GM21529 (cell line): ENCODE measurements at regions not wholly inside any gene's neighbourhood (a gene's known extent, or its start where the extent isn't known, plus 50 kb on each side); places are given as distances from the start of the nearest gene placed in this dataset.

Source experiments
- ATAC-seq: cut with Tn5 transposase; IDR thresholded peaks from one replicate; pipeline ENCODE4 v1.9.1; 2021; ENCODE audit not compliant: unreplicated experiment

- no peak for ATAC-seq
Observed at GRCh38 chr4:180698550-180699195, 1544.5 kb upstream of the TENM3 start.

- ATAC-seq: no peak
Observed at GRCh38 chr4:180706766-180707165, 1536.4 kb upstream of the TENM3 start.

GRCh38 chr4:180710628-180711337 is 1532.4 kb upstream of the TENM3 start:
- ATAC-seq: no peak

- ATAC-seq: no peak
Observed at GRCh38 chr4:180717451-180718033, 1525.7 kb upstream of the TENM3 start.

GRCh38 chr4:180721356-180721755 is 1521.8 kb upstream of the TENM3 start:
- no peak for ATAC-seq

- no peak for ATAC-seq
Observed at GRCh38 chr4:180726611-180727010, 1516.6 kb upstream of the TENM3 start.

- no peak for ATAC-seq
Observed at GRCh38 chr4:180727478-180727877, 1515.7 kb upstream of the TENM3 start.

- no peak for ATAC-seq
Observed at GRCh38 chr4:180734753-180735432, 1508.3 kb upstream of the TENM3 start.

GRCh38 chr4:180741703-180742102 is 1501.5 kb upstream of the TENM3 start:
- no peak for ATAC-seq

GRCh38 chr4:180745019-180745418 is 1498.2 kb upstream of the TENM3 start:
- ATAC-seq: no peak

- ATAC-seq: no peak
Observed at GRCh38 chr4:180751009-180751408, 1492.2 kb upstream of the TENM3 start.

- ATAC-seq: no peak
Observed at GRCh38 chr4:180757927-180758326, 1485.3 kb upstream of the TENM3 start.

- no peak for ATAC-seq
Observed at GRCh38 chr4:180766045-180766444, 1477.2 kb upstream of the TENM3 start.

- no peak for ATAC-seq
Observed at GRCh38 chr4:180766944-180767729, 1476.1 kb upstream of the TENM3 start.

- ATAC-seq: no peak
Observed at GRCh38 chr4:180768610-180769009, 1474.6 kb upstream of the TENM3 start.

GRCh38 chr4:180769791-180770190 is 1473.4 kb upstream of the TENM3 start:
- ATAC-seq: no peak

GRCh38 chr4:180770265-180770664 is 1472.9 kb upstream of the TENM3 start:
- ATAC-seq: no peak

- no peak for ATAC-seq
Observed at GRCh38 chr4:180784940-180785339, 1458.3 kb upstream of the TENM3 start.

GRCh38 chr4:180788729-180789128 is 1454.5 kb upstream of the TENM3 start:
- no peak for ATAC-seq

- no peak for ATAC-seq
Observed at GRCh38 chr4:180789929-180790328, 1453.3 kb upstream of the TENM3 start.

- ATAC-seq: no peak
Observed at GRCh38 chr4:180790471-180790870, 1452.7 kb upstream of the TENM3 start.
